ENCODE measurements at regions not wholly inside any gene's neighbourhood (a gene's known extent, or its start where the extent isn't known, plus 50 kb on each side); places are given as distances from the start of the nearest gene placed in this dataset.
"Not testable (repeated sequence)": the region's sequence is repeated elsewhere in the genome, so short reads cannot be mapped to it uniquely, and the experiment has no call there.

- DNase-seq; intact Hi-C loops (cut with DNase I); ATAC-seq (ENCODE audit: poor library complexity): not testable (repeated sequence)
These were observed 64.4 kb downstream of the KLRB1 start for GRCh38 chr12:9543341-9543740.

DNA sequence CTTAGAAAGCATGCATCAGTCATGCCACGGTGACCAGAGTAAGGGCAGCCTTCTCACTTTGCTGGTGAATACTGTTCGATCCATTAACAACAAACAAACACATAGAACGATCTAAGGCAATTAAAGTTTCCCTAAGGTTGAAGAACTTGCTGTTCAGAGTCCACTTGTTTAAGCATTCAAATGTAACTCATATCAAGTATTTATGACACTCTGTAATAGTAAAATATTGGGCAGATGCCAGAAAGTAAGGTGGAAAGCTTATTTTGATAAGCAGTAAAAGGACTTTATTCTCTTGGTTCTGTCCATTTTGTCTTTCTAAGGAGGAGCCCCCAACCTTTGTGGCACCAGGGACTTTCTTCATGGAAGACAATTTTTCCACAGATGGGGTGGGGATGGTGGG is 64.9 kb downstream of the KLRB1 start:
- ATAC-seq (ENCODE audit: poor library complexity); intact Hi-C loops (cut with DNase I); DNase-seq: not testable (repeated sequence)

DNA sequence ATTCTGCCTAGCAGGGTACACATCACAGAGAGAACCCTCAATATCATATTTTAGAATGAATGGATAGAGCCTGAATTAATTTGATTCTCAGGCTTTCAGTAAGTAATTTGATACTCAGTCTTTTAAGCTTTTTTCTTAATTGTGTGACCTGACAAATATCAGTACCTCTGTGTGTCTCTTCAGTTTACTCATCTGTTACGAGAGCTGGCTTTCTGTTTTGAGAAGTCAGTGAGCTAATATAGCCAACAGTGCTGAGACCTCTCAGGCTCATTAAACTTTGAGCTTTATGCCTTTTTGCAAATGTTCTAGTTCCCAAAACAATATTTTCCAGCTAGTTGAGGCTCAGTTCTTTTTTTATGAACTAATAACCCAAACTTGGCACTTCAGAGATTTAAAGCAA is 91.8 kb downstream of the KLRB1 start:
- DNase-seq; intact Hi-C loops (cut with DNase I); ATAC-seq (ENCODE audit: poor library complexity): not testable (repeated sequence)

DNA sequence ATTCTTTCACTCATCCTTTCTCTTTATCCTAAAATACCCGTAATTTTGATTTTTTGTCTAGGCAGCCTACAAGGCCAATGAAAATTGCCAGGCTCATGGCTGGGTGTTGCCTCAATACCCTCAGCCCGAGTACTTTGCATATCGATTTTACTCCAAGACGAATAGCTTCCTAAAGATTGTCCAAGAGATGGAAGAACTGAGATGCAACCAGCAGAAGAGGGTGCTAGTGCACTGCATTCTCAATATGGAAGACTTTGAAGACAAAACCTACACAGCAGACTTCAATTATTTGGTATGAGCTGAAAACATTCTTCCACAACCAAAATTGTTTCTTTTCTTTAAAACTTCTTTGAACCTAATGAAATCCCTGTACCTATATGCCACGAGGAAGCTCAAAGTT is 95.0 kb downstream of the KLRB1 start:
- intact Hi-C loops (cut with DNase I); ATAC-seq (ENCODE audit: poor library complexity); DNase-seq: not testable (repeated sequence)

- ATAC-seq (ENCODE audit: poor library complexity); intact Hi-C loops (cut with DNase I); DNase-seq: not testable (repeated sequence)
These were observed 97.2 kb downstream of the KLRB1 start for GRCh38 chr12:9510392-9511011.

DNA sequence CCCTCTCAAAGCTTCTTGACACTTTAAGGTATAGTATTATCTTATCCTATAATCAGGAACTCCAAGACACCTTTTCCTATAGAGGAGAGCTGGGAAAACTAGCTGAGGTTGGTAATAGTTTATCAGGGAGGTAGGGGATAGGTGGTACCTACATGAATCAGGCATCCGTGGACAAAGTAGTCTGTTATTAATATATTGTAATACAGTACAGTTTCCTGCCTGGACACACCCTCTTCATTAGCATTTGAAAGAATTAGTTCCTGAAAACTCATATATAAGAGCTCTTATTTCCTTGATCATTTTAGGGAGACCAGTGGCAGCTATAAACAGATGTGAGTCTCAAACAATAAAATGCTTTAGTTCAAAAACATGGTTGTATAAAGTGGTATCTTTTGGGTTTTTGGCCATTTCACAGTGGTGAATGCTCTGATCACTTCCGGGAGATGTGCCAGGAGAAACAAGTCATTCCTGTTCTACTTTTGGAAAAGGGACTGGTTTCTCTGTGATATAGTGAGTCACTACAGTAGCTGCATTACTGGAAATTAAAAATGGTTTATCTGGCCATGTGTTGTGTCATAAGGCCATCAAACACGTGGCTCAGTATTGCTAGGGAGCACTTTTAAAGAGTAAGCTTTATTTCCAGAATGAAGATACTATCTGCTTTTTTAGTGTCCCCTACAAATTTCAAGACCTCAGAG is 98.1 kb downstream of the KLRB1 start:
- no peak for DNase-seq
- ATAC-seq (ENCODE audit: poor library complexity): no peak
- intact Hi-C loops (cut with DNase I): no loop called here

DNA sequence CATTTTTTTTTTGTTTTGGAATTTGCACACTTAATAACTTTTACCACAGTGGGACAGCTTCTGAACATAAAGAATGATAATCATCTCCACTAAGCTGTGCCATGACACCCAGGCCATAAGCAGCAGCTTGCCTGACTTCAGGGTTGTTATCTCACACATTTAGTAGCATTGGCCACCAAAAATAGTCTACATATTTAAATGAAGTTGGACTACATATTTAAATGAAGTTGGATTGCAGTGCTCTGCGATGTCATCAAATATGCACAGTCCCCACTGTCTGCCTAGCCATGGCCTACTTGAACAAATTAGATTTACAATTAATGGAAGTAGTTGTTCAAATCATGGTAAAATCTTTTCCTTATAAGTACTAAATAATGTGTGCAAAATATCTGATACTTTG is 101.0 kb downstream of the KLRB1 start:
- no peak for DNase-seq
- ATAC-seq (ENCODE audit: poor library complexity): no peak
- intact Hi-C loops (cut with DNase I): no loop called here

DNA sequence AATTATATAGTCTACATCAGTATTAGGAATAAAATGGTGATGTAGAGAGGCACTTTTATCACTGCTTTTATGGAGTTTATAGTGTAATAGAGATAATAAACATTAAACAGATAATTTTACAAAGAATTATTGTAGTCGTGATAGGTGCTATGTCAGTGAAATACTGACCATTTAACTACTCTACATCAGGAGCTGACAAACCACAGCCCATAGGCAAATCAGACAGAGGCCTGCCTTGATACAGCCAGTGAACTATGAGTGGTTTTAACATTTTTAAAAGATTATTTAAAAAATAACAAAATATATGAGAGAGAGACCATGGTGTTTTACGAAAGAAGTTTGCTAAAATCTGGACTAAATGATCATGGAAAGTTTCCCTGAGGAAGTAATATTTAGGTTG is 104.3 kb downstream of the KLRB1 start:
- intact Hi-C loops (cut with DNase I); DNase-seq; ATAC-seq (ENCODE audit: poor library complexity): not testable (repeated sequence)

GRCh38 chr12:9502845-9503244 is 104.9 kb downstream of the KLRB1 start:
- ATAC-seq (ENCODE audit: poor library complexity); intact Hi-C loops (cut with DNase I); DNase-seq: not testable (repeated sequence)

DNA sequence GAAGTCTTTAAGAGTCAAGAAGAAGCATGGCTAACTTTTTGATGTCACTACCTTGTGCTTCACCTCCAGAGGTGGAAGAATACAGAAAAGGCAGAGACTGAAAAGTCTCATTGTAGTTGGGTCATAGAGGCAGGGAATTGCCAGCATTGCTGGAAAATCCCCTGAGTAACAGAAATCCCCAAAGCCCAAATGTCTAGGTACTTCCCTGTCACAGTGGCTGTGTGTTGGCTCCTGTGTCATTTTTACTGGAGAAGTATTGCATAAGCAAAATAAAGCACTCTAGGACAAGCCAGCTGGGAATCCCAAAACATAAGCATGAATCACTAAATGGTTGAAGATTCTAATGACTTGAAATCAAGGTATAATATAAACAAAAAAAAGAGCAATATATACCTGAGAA is 114.4 kb downstream of the KLRB1 start:
- DNase-seq; ATAC-seq (ENCODE audit: poor library complexity); intact Hi-C loops (cut with DNase I): not testable (repeated sequence)

DNA sequence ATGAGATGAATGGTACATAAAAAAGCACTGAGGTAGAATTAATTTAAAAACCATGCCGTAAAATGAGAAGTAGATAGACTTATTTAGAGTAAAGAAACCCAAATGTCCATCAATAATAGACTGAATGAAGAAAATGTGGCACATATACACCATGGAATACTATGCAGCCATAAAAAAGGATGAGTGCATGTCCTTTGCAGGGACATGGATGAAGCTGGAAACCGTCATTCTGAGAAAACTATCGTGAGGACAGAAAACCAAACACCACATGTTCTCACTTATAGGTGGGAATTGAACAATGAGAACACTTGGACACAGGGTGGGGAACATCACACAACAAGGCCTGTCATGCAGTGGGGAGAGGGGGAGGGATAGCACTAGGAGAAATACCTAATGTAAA is 126.4 kb downstream of the KLRB1 start:
- DNase-seq; ATAC-seq (ENCODE audit: poor library complexity); intact Hi-C loops (cut with DNase I): not testable (repeated sequence)

- DNase-seq; intact Hi-C loops (cut with DNase I); ATAC-seq (ENCODE audit: poor library complexity): not testable (repeated sequence)
These were observed 133.5 kb downstream of the KLRB1 start for GRCh38 chr12:9474197-9474596.

- intact Hi-C loops (cut with DNase I); DNase-seq; ATAC-seq (ENCODE audit: poor library complexity): not testable (repeated sequence)
These were observed 134.1 kb downstream of the KLRB1 start for GRCh38 chr12:9473638-9474037.

DNA sequence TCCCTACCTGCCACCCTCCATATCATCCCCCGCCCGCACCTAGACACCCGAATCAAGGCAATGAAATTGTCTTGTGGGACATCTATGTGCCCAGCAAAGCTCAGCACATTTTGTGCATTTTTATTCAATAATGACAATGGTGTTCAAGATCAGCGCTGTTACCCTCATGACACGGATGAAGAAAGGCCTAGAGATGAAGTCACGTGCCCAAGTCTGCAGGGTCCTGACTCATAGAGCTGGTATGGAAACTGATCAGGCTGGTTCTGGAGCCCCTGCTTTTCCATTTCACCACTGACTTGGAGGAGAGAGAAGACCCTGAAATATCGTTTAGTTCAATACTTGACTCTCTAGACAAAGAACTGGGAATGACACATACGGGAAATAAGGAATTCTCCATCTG is 136.2 kb downstream of the KLRB1 start:
- DNase-seq; ATAC-seq (ENCODE audit: poor library complexity); intact Hi-C loops (cut with DNase I): not testable (repeated sequence)

- DNase-seq; intact Hi-C loops (cut with DNase I); ATAC-seq (ENCODE audit: poor library complexity): not testable (repeated sequence)
These were observed 137.3 kb downstream of the KLRB1 start for GRCh38 chr12:9470367-9470766.

- intact Hi-C loops (cut with DNase I); DNase-seq; ATAC-seq (ENCODE audit: poor library complexity): not testable (repeated sequence)
These were observed 137.8 kb downstream of the KLRB1 start for GRCh38 chr12:9469956-9470355.

- ATAC-seq (ENCODE audit: poor library complexity); DNase-seq; intact Hi-C loops (cut with DNase I): not testable (repeated sequence)
These were observed 138.3 kb downstream of the KLRB1 start for GRCh38 chr12:9469463-9469862.

DNA sequence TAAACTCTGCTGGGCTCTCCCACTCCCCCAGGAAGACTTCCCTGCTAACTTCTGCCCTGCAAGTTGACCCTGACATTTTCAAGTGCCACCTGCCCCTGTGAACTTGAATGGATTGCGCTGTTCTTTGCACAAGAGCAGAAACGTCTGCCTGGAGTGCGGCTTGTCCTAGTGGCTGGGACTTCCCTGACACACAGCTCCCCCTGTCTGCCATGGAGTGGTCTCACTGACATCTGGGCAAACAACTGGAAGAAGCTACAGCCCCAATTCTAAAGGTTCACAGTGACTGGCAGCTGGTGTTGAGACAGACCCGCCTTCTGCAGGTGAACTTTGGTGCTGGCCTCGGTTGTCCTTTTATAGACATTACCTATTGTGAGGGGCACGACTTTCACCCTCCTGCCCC is 138.7 kb downstream of the KLRB1 start:
- intact Hi-C loops (cut with DNase I): not testable (repeated sequence)
- ATAC-seq (ENCODE audit: poor library complexity): peak; percentile 69

GRCh38 chr12:9468144-9468543 is 139.6 kb downstream of the KLRB1 start:
- intact Hi-C loops (cut with DNase I); ATAC-seq (ENCODE audit: poor library complexity); DNase-seq: not testable (repeated sequence)

More for the DNA sequence above, 138.7 kb downstream of the KLRB1 start:
- peak; percentile 61 for DNase-seq

DNA sequence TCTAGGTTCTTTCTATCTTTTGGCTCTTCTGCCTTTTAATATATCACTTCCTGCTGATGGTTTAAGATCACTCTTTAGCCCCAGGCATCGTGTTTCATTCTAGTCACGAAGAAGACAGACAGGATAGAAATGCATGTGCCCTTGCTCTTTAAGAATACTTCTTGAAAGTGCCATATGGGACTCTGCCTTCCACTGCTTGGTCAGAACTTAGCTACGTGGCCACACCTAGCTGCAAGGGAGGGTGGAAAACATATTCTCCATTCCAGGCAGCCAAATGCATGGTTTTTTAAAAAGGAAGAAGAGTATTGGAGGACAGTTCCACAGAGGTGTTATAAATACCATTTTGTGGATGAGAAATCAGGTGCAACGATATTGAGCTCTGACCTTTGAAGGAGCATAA is 143.3 kb downstream of the KLRB1 start:
- no peak for DNase-seq
- no peak for ATAC-seq (ENCODE audit: poor library complexity)
- intact Hi-C loops (cut with DNase I): no loop called here

All from Right ventricle myocardium superior (tissue), 1 donor.